Ishikawa (cell line): ENCODE measurements at regions not wholly inside any gene's neighbourhood (a gene's known extent, or its start where the extent isn't known, plus 50 kb on each side); places are given as distances from the start of the nearest gene placed in this dataset.

Source experiments
- CEBPB ChIP-seq: IDR thresholded peaks from 2 replicates; pipeline ENCODE4 v1.6.1; 2012
- FOXM1 ChIP-seq: IDR thresholded peaks from 2 replicates; pipeline ENCODE4 v1.6.1; 2012; ENCODE audit warnings: low read depth, borderline replicate concordance
- YY1 ChIP-seq: IDR thresholded peaks from 2 replicates; pipeline ENCODE4 v1.6.1; 2012; ENCODE audit warnings: low read depth
- ZBTB7A ChIP-seq: IDR thresholded peaks from 2 replicates; pipeline ENCODE4 v1.6.1; 2012; ENCODE audit warnings: low read depth

DNA sequence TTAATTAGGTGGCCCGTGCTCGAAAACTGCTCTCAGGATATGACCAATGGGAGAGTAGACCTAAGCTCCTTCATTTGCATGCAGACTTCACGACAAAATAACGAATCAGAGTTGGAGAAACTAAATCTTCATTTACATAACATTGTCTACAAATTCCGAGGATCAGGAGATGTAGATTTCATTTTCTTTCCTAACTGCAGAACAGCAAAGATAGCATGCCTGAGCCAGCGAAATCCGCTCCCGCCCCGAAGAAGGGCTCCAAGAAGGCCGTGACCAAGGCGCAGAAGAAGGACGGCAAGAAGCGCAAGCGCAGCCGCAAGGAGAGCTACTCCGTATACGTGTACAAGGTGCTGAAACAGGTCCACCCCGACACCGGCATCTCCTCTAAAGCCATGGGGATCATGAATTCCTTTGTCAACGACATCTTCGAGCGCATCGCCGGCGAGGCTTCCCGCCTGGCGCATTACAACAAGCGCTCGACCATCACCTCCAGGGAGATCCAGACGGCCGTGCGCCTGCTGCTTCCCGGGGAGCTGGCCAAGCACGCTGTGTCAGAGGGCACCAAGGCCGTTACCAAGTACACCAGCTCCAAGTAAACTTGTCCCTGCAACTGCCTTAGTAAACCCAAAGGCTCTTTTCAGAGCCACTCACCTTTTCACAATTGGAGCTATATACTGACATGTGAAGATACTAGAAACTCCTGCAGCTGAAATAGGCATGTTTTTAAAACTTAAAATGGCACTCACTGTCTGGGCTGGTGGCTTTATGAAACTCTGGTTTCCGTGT lies 96.5 kb downstream of the HFE start:
- TF ChIP-seq YY1 (no peak), ZBTB7A (no peak), CEBPB (no peak), FOXM1 (no peak)
